ENCODE measurements at regions not wholly inside any gene's neighbourhood (a gene's known extent, or its start where the extent isn't known, plus 50 kb on each side); places are given as distances from the start of the nearest gene placed in this dataset.
"Not testable (repeated sequence)": the region's sequence is repeated elsewhere in the genome, so short reads cannot be mapped to it uniquely, and the experiment has no call there.

GRCh38 chr13:57784633-57785032 is 153.1 kb downstream of the PCDH17 start:
- DNase-seq = no peak

DNA sequence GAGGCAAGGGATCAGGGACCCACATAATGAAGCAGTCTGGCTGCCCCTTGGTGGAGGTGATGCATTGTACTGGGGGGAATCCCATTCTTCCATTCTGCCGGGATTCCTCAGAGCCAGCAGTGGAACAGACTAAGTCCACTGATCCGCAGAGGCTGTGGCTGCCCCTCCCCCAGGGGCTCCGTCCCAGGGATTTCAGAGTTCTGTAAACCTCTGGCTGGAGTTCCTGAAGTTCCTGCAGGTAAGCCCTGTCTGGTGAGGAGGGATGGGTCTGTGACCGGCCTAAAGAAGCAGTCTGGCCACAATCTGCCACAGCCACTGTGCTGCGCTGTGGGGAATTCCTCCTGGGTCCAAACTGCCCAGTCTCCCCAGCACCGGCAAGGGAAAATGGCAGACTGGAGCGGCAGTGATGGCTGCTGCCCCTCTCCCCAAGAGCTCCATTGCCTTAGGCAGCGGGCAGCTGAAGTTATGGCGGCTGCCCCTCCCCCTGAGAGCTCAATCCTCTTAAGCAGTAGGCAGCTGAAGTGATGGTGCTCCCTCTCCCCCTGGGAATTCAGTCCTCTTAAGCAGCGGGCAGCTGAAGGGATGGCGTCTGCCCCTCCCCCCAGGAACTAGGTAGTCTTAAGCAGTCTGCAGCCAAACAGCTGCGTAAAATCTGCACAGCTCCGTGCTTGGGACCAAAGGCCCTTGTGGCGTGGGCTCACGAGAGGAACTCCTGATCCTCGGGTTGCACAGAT is 155.7 kb downstream of the PCDH17 start:
- DNase-seq = no peak

DNA sequence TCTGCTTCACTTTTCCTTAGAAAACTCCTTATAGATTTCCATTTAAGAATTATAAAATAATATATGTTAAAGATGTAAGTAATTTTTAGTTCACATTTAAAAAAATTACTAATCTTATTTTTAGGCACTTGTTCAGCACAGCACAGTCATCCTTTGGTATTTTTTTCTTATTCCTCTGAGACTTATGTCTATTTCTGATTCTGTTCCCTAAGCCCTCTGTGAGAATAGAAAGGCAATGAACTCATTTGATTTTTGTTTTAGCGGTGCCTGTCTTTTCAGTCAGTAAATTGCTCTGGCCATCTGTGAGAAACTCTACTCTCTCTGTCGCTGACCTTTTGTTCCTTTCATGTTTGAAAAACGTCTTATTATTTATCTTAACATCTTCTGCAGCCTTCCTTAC is 168.1 kb downstream of the PCDH17 start:
- DNase-seq = no peak

GRCh38 chr13:57813651-57814050 is 182.1 kb downstream of the PCDH17 start:
- no peak for DNase-seq

- no peak for DNase-seq
Measured at GRCh38 chr13:57815600-57815999, 184.1 kb downstream of the PCDH17 start.

DNA sequence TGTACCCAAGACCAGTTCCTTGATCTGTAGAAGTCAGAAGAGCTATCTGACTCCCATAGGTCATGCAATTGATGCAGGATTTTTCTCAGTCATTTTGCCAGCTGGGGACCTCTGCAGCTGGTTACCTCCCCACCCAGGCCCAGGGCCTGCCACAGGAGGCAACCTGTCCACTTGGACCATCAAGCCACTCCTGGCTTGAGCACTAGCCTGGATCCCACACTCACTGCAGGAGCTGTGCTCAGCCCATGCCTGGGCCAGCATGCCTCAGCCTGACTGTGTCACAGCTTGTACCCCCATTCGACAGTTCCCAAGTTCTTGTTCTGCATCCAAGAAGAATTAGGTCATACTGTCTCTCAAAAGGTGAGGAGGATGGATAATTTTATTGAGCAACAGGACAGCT is 189.4 kb downstream of the PCDH17 start:
- no peak for DNase-seq

DNA sequence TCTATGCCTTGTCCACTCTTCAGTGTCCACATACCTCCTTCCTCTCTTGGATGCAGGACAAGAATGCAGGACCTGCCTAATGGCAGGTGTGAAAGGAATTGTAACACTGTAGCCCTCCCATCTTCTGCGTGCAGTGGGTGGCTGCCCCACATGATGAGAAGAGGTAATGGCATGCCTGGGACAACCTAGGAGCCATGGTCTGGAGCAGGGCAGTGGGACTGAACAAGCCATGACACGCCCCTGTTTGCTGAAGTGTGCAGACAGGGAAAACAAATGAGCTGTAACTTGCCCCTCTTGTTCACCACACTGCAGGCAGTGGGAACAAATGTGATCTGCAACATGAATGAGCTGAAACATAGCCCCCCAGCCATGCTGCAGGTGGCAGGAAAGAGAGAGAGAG is 192.2 kb downstream of the PCDH17 start:
- no peak for DNase-seq

GRCh38 chr13:57824121-57824520 is 192.6 kb downstream of the PCDH17 start:
- DNase-seq = no peak

DNA sequence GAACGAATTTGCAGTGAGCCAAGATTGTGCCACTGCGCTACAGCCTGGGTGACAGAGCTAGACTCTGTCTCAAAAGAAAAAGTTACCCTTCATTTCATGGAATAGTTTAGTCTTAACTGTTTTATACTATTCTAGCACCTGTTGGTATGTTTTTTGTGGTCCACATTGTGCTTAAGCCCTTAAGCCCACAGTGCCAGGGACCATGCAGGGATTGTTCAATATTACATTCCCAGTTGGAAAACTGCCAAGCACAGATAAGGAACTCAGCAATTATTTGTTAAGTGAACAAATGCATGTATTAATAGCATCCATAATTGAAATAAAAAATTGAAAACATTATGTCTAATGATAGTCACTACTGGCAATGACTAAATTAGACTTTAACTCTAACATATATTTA is 193.5 kb downstream of the PCDH17 start:
- DNase-seq = no peak

DNA sequence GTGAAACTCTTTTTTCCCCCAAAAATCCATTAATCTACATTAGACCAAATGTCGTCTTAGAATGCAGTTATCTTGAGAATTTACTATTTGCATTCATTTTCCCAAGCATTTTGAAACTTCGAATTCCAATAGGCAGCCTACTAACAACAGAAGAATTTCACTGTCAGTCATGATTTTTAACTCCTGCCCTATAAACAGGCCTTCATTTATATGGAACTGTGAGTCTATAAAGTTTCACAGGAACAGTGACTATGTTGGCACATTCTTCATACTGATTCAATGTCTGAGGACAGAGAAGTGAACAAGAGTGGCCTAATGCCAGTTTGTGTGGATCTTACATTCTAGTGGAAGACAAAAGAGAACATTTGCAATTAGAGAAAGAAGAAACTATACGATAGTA is 198.0 kb downstream of the PCDH17 start:
- no peak for DNase-seq

GRCh38 chr13:57832187-57832586 is 200.6 kb downstream of the PCDH17 start:
- no peak for DNase-seq

- no peak for DNase-seq
Measured at GRCh38 chr13:57837801-57838200, 206.3 kb downstream of the PCDH17 start.

GRCh38 chr13:57843521-57843920 is 212.0 kb downstream of the PCDH17 start:
- DNase-seq = no peak

DNA sequence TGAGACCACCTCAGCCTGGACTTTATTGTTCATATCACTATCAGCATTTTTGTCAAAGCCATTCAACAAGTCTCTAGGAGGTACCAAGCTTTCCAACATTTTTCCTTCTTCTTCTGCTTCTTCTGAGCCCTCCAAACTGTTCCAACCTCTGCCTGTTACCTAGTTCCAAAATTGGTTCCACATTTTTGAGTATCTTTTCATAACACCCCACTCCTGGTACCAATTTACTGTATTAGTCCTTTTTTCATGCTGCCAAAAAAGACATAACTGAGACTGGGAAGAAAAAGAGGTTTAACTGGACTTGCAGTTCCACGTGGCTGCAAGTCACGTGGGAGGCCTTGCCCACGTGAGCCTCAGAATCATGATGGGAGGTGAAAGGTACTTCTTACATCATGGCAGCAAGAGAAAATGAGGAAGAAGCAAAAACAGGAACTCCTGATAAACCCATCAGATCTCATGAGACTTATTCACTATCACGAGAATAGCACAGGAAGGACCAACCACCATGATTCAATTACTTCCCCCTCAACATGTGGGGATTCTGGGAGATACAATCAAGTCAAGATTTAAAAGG is 215.1 kb downstream of the PCDH17 start:
- DNase-seq = no peak

DNA sequence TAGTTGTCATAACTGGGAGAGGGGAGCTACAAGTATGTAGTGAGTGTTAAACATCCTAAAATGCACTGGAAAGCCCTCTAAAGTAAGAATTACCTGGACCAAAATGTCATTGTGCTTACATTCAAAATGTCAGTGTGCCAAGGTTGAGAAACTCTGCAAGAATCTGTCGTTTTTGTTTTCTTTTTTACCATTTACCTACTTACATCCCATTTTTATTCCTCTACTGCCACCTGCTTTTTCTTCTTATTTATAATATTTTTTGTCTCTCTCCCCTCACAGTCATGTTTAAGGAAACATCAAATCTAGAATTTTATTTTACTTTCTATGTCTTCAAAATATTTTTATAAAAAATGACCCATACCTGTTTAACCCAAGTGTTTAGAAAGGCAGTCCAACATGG is 226.4 kb downstream of the PCDH17 start:
- no peak for DNase-seq

DNA sequence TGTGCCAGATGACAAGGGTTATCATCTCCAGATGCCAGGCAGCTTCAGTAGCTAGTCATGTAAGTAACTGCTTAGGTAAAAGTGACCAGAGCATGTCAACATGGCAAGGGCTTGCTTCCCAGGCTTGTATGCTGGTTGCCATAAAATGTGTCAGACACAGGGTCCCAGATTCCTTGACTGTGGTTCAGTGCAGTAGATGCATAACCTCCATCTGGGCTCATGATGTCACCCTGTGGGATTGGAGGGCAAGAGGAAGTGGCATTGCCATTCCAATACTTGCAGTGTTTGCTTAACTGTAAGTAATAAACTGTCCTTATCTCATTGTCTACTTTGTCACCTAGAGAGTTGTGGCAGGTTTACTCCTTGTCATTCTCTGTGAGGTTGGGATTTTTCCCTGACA is 226.8 kb downstream of the PCDH17 start:
- no peak for DNase-seq

DNA sequence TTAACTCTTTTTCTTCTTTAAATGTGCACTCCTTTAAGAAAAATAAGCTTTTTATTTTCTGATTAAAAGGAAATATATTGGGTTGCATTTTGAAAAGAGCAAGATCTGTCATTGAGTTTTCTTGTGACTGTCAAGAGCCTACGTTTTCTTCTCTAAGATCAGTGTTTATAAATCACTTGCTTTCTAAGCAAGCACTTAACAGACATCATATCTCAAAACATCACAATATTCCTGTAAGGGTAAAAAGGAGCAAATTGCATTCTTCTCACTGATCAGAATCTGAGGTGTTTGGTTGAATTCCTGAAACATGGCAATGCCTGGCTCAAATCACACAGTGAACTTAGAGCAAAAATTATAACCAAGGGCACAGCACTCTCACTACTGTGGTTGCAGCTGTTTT is 231.3 kb downstream of the PCDH17 start:
- DNase-seq = no peak

DNA sequence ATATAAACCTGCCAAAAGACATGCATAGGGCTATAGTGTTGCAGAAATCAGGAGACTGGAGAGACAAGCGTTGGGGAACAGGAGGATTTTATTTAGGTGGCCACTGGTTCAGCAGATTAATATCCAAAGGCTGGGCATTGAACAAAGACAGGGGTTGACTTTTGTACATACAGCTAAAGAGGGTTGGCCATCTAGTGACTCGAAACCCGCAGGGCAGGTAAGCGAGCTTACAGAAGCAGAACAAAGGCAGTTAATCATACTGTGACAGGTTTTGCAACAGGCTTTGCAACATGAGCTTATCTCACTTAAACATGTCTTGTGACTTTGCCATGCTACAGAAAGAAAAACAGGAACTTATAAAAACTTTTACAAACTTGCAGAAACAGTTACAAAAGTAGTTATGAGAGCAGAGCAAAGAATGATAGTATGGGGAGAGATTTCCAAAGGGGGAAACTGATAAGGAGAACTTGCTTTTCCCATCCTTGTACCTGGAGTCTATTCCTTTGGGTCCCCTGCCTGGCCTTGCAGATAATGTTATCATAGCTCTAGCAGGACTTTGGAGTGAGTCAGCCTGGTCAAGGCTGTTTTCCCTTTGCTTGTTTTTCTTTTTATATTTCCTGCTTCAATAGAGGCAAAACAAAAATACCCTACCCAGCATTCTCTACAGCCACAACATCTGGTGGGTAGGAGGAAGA is 234.2 kb downstream of the PCDH17 start:
- no peak for DNase-seq

DNA sequence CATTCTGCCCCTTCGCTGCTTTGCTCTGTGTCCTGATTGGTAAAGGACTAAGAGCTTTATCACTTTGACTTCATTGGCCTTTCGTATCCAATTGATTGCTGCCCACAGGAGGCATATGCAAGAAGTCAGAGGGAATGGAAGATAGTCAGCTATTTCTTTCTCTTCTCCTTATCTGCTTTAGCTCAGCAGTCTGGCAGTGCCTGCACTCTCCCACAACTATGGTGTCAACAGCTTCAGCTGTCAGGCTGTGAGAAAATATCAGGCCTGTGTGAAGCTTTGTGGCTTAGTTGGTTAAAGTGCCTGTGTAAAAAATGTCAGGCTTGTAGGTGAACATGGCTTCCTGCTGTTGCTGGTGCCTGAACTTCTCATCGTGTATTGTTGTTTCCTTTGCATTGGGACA is 243.0 kb downstream of the PCDH17 start:
- no peak for DNase-seq

DNA sequence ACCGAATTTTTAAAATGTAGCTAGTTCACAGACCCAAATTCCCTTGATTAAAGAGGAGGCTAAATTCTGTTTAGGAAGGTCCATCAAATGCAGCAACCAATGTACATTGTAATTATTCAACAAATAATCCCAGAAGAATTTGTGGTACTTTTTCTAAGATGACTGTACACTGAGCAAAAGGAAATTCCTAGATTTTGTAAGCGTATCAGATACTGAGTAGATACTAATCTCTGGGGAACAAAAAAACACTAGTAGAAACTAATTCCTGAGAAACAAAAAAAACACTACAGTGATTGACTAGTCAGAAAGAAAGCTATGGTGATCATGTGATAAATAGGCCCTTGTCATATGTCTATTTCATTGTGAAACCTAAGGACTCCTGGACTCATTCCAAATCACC is 246.1 kb downstream of the PCDH17 start:
- no peak for DNase-seq

- no peak for DNase-seq
Measured at GRCh38 chr13:57878291-57878690, 246.7 kb downstream of the PCDH17 start.

DNA sequence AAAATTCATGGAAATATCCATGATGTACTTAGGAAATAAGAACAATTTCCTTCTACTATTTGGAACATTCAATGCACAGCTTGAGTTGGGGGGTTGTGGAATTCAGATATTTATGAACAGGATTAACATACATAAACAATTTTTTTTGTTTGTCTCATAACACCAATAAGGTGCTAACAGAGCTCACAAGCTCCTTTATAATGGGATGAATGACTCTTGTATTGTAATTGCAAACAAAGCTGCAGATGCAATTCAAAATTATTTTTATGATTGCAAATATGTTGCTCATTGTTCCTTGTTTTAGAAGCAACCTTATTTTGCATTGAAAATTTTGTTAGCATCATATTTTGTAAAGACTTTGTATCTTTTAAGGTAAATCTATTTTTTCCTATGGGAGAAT is 265.7 kb downstream of the PCDH17 start:
- DNase-seq = no peak

DNA sequence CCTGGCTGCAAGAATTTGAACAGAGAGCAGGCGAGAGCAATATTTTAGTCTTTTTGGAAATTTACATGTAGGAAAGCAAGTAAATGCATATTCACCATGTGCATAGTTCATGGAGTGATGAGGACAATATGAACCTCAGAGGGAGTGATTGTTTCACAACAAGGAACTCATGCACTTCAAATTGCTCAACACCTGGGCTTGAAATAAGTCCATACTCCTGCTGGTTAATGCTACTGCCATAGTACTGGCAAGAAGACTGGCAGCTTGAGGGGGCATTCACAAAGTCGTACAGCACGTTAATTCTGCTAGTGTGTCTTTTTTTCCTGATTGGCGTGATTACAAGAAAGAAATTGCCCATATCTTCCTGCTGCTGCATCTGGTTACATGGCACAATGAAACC is 267.6 kb downstream of the PCDH17 start:
- no peak for DNase-seq

- DNase-seq = not testable (repeated sequence)
Measured at GRCh38 chr13:57909833-57910232, 278.3 kb downstream of the PCDH17 start.

DNA sequence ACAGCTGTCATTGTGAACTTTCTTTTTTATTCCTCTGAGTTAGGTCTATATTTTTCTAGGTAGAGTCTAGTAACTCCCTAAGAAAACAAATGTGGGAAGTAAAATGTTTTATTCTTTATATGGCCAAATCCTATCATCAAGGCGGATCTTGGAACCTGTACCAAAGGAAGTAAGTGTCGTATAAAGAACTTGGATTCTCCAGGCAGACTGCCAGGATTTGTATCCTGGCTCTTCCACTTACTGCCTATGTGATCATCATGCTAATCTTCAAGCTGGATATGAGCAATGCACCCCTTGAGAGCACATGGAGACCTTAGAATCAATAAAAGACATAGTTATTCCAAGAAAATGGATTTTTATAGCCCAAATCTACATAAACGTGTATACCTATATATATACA is 286.5 kb downstream of the PCDH17 start:
- no peak for DNase-seq
